ENCODE measurements at regions not wholly inside any gene's neighbourhood (a gene's known extent, or its start where the extent isn't known, plus 50 kb on each side); places are given as distances from the start of the nearest gene placed in this dataset.

DNA sequence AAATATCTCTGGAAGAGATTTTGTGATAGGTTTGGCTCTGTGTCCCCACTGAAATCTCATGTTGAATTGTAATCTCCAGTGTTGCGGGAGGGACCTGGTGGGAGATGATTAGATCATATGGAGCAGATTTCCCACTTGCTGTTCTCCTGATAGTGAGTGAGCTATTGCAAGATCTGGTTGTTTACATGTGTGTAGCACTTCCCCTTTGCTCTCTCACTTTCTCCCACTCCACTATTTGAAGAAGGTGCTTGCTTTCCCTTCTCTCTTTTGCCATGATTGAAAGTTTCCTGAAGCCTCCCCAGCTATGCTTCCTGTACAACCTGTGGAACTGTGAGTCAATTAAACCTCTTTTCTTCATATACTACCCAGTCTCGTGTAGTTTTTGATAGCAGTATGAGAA is 97.0 kb upstream of the FN1 start:
- no peak for TF ChIP-seq CTCF (IDR thresholded peaks at IDR 0.05)
- no peak for TF ChIP-seq POLR2A (IDR thresholded peaks at IDR 0.05)
